K562 (cell line): ENCODE measurements at regions not wholly inside any gene's neighbourhood (a gene's known extent, or its start where the extent isn't known, plus 50 kb on each side); places are given as distances from the start of the nearest gene placed in this dataset.

ENCODE experiments used
- ATAC-seq: fragments of 200-7000 bp; cut with Tn5 transposase; 3 replicates; pipeline ENCODE4 v1.9.1; 2020; ENCODE audit warnings: moderate library complexity
- BruUV-seq: library from RNA; stranded (reverse); fragments of 400-500 nt; replicated peaks from 2 replicates; lab custom pipeline; 2021; lab: Mats Ljungman, UMichigan
- CTCF ChIA-PET: fragments of 300-600 bp; formaldehyde crosslinking; extraction: SDS; loops from one replicate; lab custom pipeline; 2021; ENCODE audit warnings: low intra/inter-chr PET ratio; lab: Yijun Ruan, JAX
- POLR2A ChIA-PET: fragments of 300-600, 350-650 bp; sonication (Branson Sonifier 250); formaldehyde crosslinking; extraction: SDS; loops from one replicate; lab custom pipeline; 2021; ENCODE audit warnings: antibody characterized with exemption, inconsistent platforms; lab: Yijun Ruan, JAX
- DNase-seq, 4 experiments: peaks; one replicate each; pipeline versions ENCODE4 v3.0.0 to v3.0.0-alpha.2; 2011 to 2018; ENCODE audit warnings: low spot score in 3 of 4, mixed read lengths in 3 of 4; ENCODE audit errors: extremely low read depth in 1 of 4
- FAIRE-seq: peaks from 2 replicates; lab custom pipeline; 2011; peaks lifted over from hg19 to GRCh38; lab: Jason Lieb, UNC
- H2AFZ ChIP-seq: 2 replicates; pipeline ENCODE4 v1.6.0; 2011; ENCODE audit warnings: low read depth, low read length, control low read depth, inconsistent platforms
- H3K27ac ChIP-seq: fragments of 200-600 bp; 3 replicates; pipeline ENCODE4 v1.8.0; 2011; ENCODE audit warnings: low read depth, mild to moderate bottlenecking, control low read depth, inconsistent platforms, low read length, moderate library complexity, mixed read lengths; ENCODE audit errors: extremely low read depth
- H3K27me3 ChIP-seq, 2 experiments: fragments of 300-600 bp in 1 of 2; 2 replicates in 1 of 2; 3 replicates in 1 of 2; pipeline versions ENCODE4 v1.6.0 to v1.8.0; 2011; ENCODE audit warnings: inconsistent platforms in 2 of 2, low read length in 2 of 2, mild to moderate bottlenecking in 1 of 2, mixed read lengths in 1 of 2, moderate library complexity in 1 of 2; ENCODE audit not compliant: control insufficient read depth in 2 of 2, insufficient read depth in 2 of 2
- H3K36me3 ChIP-seq: fragments of 300-600 bp; 3 replicates; pipeline ENCODE4 v1.8.0; 2011; ENCODE audit warnings: mild to moderate bottlenecking, low read length, inconsistent platforms; ENCODE audit not compliant: control insufficient read depth, insufficient read depth
- H3K4me1 ChIP-seq, 2 experiments: fragments of 200-600 bp in 1 of 2; replicated peaks in 1 of 2; 2 replicates in 1 of 2; 3 replicates in 1 of 2; pipeline versions ENCODE4 v1.5.1 to v1.8.0; 2011; ENCODE audit warnings: inconsistent platforms in 2 of 2, low read length in 2 of 2, mild to moderate bottlenecking in 1 of 2, mixed read lengths in 1 of 2, moderate library complexity in 1 of 2; ENCODE audit not compliant: control insufficient read depth in 2 of 2, insufficient read depth in 2 of 2
- H3K4me2 ChIP-seq: 2 replicates; pipeline ENCODE4 v1.6.1; 2011; ENCODE audit warnings: low read length, control low read depth, inconsistent platforms, mixed read lengths; ENCODE audit not compliant: insufficient read depth
- H3K4me3 ChIP-seq: fragments of 200-600 bp; sonication (generic), shearing (Covaris generic); 2 replicates; pipeline ENCODE4 v1.5.1; 2016; ENCODE audit warnings: control low read depth, inconsistent platforms
- H3K79me2 ChIP-seq: fragments of 200-600 bp; 3 replicates; pipeline ENCODE4 v1.8.0; 2011; ENCODE audit warnings: low read length, inconsistent platforms; ENCODE audit not compliant: control insufficient read depth, insufficient read depth
- H3K9ac ChIP-seq, 2 experiments: 2 replicates each; pipeline versions ENCODE4 v1.6.0 to v1.6.1; 2011; ENCODE audit warnings: low read depth in 2 of 2, low read length in 2 of 2, control low read depth in 1 of 2, inconsistent platforms in 1 of 2, mild to moderate bottlenecking in 1 of 2, mixed read lengths in 1 of 2; ENCODE audit not compliant: insufficient read depth in 1 of 2
- H3K9me1 ChIP-seq: one replicate; pipeline ENCODE4 v1.6.0; 2011; ENCODE audit warnings: inconsistent platforms, mild to moderate bottlenecking, low read length, moderate library complexity; ENCODE audit not compliant: control insufficient read depth, insufficient read depth
- H3K9me3 ChIP-seq: replicated peaks from 2 replicates; pipeline ENCODE4 v1.5.1; 2011; ENCODE audit warnings: low read depth, low read length, inconsistent platforms; ENCODE audit not compliant: control insufficient read depth, insufficient read depth
- H4K20me1 ChIP-seq: replicated peaks from 2 replicates; pipeline ENCODE4 v1.6.1; 2011; ENCODE audit warnings: low read length, inconsistent platforms, mixed read lengths; ENCODE audit not compliant: control insufficient read depth, insufficient read depth
- BCL6 ChIP-seq: fragments of 250-450 bp; sonication (Bioruptor Pico); IDR thresholded peaks from 2 replicates; pipeline ENCODE4 v1.4.0; 2020
- DDX20 ChIP-seq: fragments of 450-650 bp; IDR thresholded peaks from 2 replicates; pipeline ENCODE4 v1.6.1; 2016; ENCODE audit warnings: missing genetic modification characterization, low read depth, mild to moderate bottlenecking, missing compliant biosample characterization, moderate library complexity
- WGBS: fragments of 100-300 bp; shearing (Covaris generic); methylation state at CpG from one replicate; pipeline ENCODE4 v1.1.6; 2016; ENCODE audit warnings: low coverage, mixed read lengths; ENCODE audit not compliant: insufficient coverage; ENCODE audit errors: missing lambda C conversion rate; 5-methylcytosine and 5-hydroxymethylcytosine counted together
- in situ Hi-C: fragments of 300-500 bp; cut with MboI; formaldehyde crosslinking; loops from 4 replicates; pipeline ENCODE4 v1.15.0; 2018; ENCODE audit warnings: inconsistent platforms, mixed read lengths
- intact Hi-C: fragments of 100-400 bp; cut with micrococcal nuclease; formaldehyde crosslinking; loops from 2 replicates; pipeline ENCODE4 v1.14.2; 2022

- no TSS peak for BruUV-seq
- Histone ChIP-seq H3K27me3 (peaks cover 0 to 5% of the 10 kb centered on the region in 2 experiments; a peak in 2 of 5 replicates), H3K4me3 (no peak overlapping the region), H3K27ac (no peak overlapping the region), H3K9ac (no peak overlapping the region), H3K79me2 (no peaks in the 10 kb centered on the region), H3K9me1 (no peaks in the 10 kb centered on the region), H3K4me1 (peaks cover 0 to 5% of the 10 kb centered on the region in 2 experiments; a peak in 1 of 5 replicates), H3K36me3 (no peaks in the 10 kb centered on the region), H2AFZ (no peak overlapping the region), H3K9me3 (no peaks in the 10 kb centered on the region), H4K20me1 (no peaks in the 10 kb centered on the region; the same call in 1 of the 2 replicates), H3K4me2 (no peak overlapping the region)
- WGBS: under 1% methylated on average over 28 of the region's 34 CpGs
- intact Hi-C loops: no loop called here
- TF ChIP-seq BCL6 (no peak), DDX20 (tag) (no peak)
- no peak for DNase-seq
- ATAC-seq: no peak
- no peak for FAIRE-seq
- ChIA-PET CTCF (no interaction called here), POLR2A (interaction anchor here (1.1 kb wide), 1 partner anchor 16 kb away, joined by 4 read pairs; no protein-coding TSS in a partner anchor)
- in situ Hi-C loops: no loop called here
Observed at GRCh38 chr1:5667513-5668325, 324.5 kb downstream of the NPHP4 start.
